Activated CD8-positive, alpha-beta T cell treated with anti-CD3 and anti-CD28 coated beads for 36 hours (primary cell): ENCODE measurements at regions not wholly inside any gene's neighbourhood (a gene's known extent, or its start where the extent isn't known, plus 50 kb on each side); places are given as distances from the start of the nearest gene placed in this dataset.
"Not testable (repeated sequence)": the region's sequence is repeated elsewhere in the genome, so short reads cannot be mapped to it uniquely, and the experiment has no call there.

ENCODE experiments used
- ATAC-seq: fragments of 200-7000 bp; cut with Tn5 transposase; one replicate; pipeline ENCODE4 v1.10.0; 2021; ENCODE audit warnings: mild to moderate bottlenecking, moderate library complexity
- CTCF ChIA-PET: fragments of 350-600 bp; sonication (Branson Sonifier 250); formaldehyde crosslinking; loops from one replicate; lab custom pipeline; 2021; ENCODE audit warnings: antibody characterized with exemption; lab: Charles Lee
- POLR2A ChIA-PET: fragments of 350-600 bp; sonication (Branson Sonifier 250); formaldehyde crosslinking; loops from one replicate; lab custom pipeline; 2021; ENCODE audit warnings: antibody characterized with exemption; lab: Charles Lee
- DNase-seq: peaks from one replicate; pipeline ENCODE4 v3.0.0-alpha.2; 2020
- H3K27ac Mint-ChIP-seq: one replicate; pipeline ENCODE4 v1.8.0; 2021; ENCODE audit warnings: mild to moderate bottlenecking, mixed read lengths
- H3K27me3 Mint-ChIP-seq: one replicate; pipeline ENCODE4 v1.8.0; 2021; ENCODE audit warnings: mixed read lengths
- H3K36me3 Mint-ChIP-seq: one replicate; pipeline ENCODE4 v1.8.0; 2021; ENCODE audit warnings: low read depth, mixed read lengths
- H3K4me1 Mint-ChIP-seq: one replicate; pipeline ENCODE4 v1.8.0; 2021; ENCODE audit warnings: low read depth, mixed read lengths
- H3K4me3 Mint-ChIP-seq: one replicate; pipeline ENCODE4 v1.8.0; 2021; ENCODE audit warnings: mild to moderate bottlenecking, moderate library complexity, mixed read lengths
- H3K9me3 Mint-ChIP-seq: one replicate; pipeline ENCODE4 v1.8.0; 2021; ENCODE audit warnings: mixed read lengths
- intact Hi-C: fragments of 100-400 bp; cut with micrococcal nuclease; formaldehyde crosslinking; loops from one replicate; pipeline ENCODE4 v1.10.0; 2022
- TF ChIP-seq, protein P1 (sequence below): fragments of 200-600 bp; IDR thresholded peaks from one replicate; pipeline ENCODE4 v1.8.0; 2022; ENCODE audit warnings: antibody characterized with exemption, mild to moderate bottlenecking

DNA sequence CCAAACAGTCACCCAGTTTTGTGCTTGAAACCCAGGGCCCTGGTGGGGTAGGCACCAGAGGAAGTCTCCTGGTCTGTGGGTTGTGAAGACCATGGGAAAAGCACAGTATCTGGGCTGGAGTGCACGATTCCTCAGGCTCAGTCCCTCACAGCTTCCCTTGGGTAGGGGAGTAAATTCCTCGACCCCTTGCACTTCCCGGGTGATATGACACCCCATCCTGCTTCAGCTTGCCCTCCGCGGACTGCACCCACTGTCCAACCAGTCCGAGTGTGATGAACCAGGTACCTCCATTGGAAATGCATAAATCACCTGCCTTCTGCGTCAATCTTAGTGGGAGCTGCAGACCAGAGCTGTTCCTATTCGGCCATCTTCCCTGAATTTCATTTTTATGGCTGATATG is 133.9 kb upstream of the KCTD3 start:
- DNase-seq, result no peak
- peaks cover 9% of the 10 kb centered on the region for H3K9me3 Mint-ChIP-seq
- ATAC-seq, result no peak
- H3K27me3 Mint-ChIP-seq, result no peaks in the 10 kb centered on the region
- no peak overlapping the region for H3K27ac Mint-ChIP-seq
- H3K36me3 Mint-ChIP-seq, result no peaks in the 10 kb centered on the region
- ChIA-PET POLR2A (no interaction called here), CTCF (no interaction called here)
- no peaks in the 10 kb centered on the region for H3K4me1 Mint-ChIP-seq
- TF ChIP-seq, protein P1, sequence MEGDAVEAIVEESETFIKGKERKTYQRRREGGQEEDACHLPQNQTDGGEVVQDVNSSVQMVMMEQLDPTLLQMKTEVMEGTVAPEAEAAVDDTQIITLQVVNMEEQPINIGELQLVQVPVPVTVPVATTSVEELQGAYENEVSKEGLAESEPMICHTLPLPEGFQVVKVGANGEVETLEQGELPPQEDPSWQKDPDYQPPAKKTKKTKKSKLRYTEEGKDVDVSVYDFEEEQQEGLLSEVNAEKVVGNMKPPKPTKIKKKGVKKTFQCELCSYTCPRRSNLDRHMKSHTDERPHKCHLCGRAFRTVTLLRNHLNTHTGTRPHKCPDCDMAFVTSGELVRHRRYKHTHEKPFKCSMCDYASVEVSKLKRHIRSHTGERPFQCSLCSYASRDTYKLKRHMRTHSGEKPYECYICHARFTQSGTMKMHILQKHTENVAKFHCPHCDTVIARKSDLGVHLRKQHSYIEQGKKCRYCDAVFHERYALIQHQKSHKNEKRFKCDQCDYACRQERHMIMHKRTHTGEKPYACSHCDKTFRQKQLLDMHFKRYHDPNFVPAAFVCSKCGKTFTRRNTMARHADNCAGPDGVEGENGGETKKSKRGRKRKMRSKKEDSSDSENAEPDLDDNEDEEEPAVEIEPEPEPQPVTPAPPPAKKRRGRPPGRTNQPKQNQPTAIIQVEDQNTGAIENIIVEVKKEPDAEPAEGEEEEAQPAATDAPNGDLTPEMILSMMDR, result no peak
- intact Hi-C loops, result no loop called here
- H3K4me3 Mint-ChIP-seq, result no peak overlapping the region

DNA sequence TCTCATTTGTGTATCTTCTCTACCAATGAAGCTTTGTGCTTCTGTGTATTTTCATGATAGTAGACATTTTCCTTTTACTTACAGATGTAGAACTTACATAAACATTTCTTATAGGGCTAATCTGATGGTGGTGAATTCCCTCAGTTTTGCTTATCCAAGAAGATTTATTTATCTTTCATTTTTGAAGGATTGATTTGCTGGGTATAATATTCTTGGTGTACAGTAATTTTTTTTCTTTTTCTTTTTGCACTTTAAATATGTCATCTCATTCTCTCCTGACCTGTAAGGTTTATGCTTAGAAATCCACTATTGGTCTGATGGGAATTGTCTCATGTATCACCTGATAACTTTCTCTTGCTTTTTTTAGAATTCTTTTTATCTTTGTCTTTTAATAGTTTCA is 127.6 kb upstream of the KCTD3 start:
- peaks cover 23% of the 10 kb centered on the region for H3K9me3 Mint-ChIP-seq
- H3K4me3 Mint-ChIP-seq, result no peak overlapping the region
- intact Hi-C loops, result no loop called here
- ATAC-seq (no peak), DNase-seq (no peak)
- no peaks in the 10 kb centered on the region for H3K4me1 Mint-ChIP-seq
- CTCF ChIA-PET, result no interaction called here
- H3K36me3 Mint-ChIP-seq, result no peaks in the 10 kb centered on the region
- TF ChIP-seq, protein P1, result no peak
- no peaks in the 10 kb centered on the region for H3K27me3 Mint-ChIP-seq
- POLR2A ChIA-PET, result no interaction called here
- H3K27ac Mint-ChIP-seq, result no peak overlapping the region

DNA sequence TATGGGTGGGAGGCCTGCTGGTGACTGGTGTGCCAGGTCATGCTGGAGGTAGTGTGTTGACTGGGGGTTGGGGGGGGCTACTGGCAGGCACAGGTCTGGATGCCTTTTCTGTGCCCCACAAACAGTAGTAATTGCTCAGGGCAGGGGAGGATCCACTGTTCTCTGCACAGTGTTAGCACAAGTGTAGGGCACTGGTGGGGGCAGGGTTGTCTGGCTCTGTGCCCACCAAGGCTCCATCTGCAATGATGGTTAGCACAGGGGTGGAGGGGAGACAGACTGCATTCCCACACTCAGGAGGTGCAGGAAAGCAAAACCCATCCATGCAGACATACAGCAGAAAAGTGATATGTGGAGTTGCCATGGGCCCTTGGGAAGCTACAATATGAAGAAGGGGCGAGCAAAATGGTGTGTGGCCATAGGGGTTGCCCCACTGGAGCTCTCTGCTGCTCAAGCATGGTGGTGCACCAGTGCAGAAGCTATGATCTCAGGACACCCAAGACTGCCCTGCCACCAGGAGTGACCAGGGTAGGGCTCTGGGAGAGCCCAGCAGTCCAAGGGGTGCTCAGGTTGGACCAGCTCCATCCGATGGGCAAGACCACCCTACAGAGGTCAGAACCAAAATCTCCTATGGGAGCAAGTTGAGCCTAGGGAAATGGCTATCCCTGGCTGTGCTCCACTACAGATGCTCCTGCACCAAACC is 122.2 kb upstream of the KCTD3 start:
- ATAC-seq (no peak), DNase-seq (no peak)
- Mint-ChIP-seq H3K9me3 (peaks cover 13% of the 10 kb centered on the region), H3K27me3 (peaks cover 2% of the 10 kb centered on the region), H3K4me3 (no peak overlapping the region), H3K36me3 (no peaks in the 10 kb centered on the region), H3K27ac (no peak overlapping the region), H3K4me1 (no peaks in the 10 kb centered on the region)
- CTCF ChIA-PET, result interaction anchor here (0.7 kb wide), 1 partner anchor 45 kb away, joined by 3 read pairs; no protein-coding TSS in a partner anchor
- intact Hi-C loops, result no loop called here
- POLR2A ChIA-PET, result no interaction called here
- TF ChIP-seq, protein P1, result no peak

DNA sequence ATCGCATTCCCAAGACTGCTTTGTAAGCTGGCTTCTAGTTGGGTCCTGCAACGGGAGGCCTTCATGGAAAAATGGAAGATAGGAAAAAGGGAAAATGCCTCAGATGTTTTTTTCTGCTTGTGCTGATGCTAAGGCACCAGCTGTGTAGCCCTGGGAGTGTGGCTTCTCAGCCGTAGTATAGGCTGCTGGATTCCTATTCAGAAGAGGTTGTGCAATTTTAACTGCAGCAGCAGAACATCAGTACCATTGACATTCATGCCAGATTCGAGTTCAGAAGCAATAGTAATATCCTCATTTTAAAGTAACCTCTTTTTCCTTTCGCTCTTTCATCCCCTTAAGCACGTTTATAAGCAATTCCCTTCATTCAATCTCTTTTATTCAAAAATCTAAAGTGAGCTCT is 119.1 kb upstream of the KCTD3 start:
- H3K4me1 Mint-ChIP-seq, POLR2A ChIA-PET, intact Hi-C loops, H3K27ac Mint-ChIP-seq, ATAC-seq, H3K27me3 Mint-ChIP-seq, CTCF ChIA-PET, H3K9me3 Mint-ChIP-seq, H3K4me3 Mint-ChIP-seq, DNase-seq, H3K36me3 Mint-ChIP-seq: not testable (repeated sequence)

DNA sequence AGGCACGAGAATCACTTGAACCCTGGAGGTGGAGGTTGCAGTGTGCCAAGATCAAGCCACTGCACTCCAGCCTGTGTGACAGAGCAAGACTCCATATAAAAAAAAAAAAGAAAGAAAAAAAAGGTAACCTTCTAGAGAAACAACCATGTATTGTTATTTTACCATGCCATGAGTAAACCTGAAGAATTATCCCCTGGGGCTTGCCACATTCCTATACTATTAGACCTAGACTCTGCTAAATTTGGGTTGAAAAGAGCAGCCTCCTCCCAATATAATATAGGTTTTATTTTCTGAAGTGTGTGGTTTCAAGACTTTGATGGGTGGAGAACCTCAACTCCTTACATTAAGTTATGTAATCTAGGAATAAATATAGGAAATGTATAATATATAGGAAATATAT is 118.0 kb upstream of the KCTD3 start:
- POLR2A ChIA-PET, H3K4me1 Mint-ChIP-seq, DNase-seq, H3K27me3 Mint-ChIP-seq, H3K27ac Mint-ChIP-seq, intact Hi-C loops, H3K4me3 Mint-ChIP-seq, ATAC-seq, CTCF ChIA-PET, H3K36me3 Mint-ChIP-seq, H3K9me3 Mint-ChIP-seq: not testable (repeated sequence)

DNA sequence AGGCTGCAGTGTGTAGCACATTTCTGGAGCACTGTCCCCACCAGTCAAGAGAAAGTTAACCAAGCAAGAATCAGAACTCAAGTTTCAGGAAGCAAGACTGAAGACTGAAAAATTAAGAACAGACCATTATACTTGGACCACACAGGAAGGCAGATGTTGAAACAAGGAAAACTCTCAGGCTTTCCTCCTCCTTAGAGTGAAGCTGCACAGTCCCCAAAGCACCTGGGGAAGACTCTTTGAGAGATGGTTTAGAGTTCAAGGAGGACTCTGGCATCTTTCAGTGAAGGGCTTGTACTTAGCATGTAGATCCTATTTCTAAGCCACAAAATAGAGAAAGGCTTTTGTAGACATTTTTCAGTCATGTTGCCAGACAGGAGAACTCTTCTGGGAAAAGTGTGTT is 113.7 kb upstream of the KCTD3 start:
- Mint-ChIP-seq H3K27ac (no peak overlapping the region), H3K4me1 (no peaks in the 10 kb centered on the region), H3K4me3 (no peak overlapping the region), H3K9me3 (no peaks in the 10 kb centered on the region), H3K36me3 (no peaks in the 10 kb centered on the region), H3K27me3 (no peaks in the 10 kb centered on the region)
- TF ChIP-seq, protein P1, result no peak
- CTCF ChIA-PET, result no interaction called here
- ATAC-seq (no peak), DNase-seq (no peak)
- POLR2A ChIA-PET, result no interaction called here
- intact Hi-C loops, result no loop called here
